Smooth muscle cell (in vitro differentiated cells): ENCODE measurements at regions not wholly inside any gene's neighbourhood (a gene's known extent, or its start where the extent isn't known, plus 50 kb on each side); places are given as distances from the start of the nearest gene placed in this dataset.

ENCODE experiments used
- DNase-seq: peaks from one replicate; lab custom pipeline; 2025; ENCODE audit not compliant: unreplicated experiment; lab: John Stamatoyannopoulos, UW
- H2AFZ ChIP-seq: fragments of 200-600 bp; sonication (generic); 2 replicates; pipeline ENCODE4 v1.6.0; 2016; ENCODE audit warnings: antibody characterized with exemption, low read depth, mild to moderate bottlenecking
- H3F3A ChIP-seq: fragments of 200-600 bp; sonication (generic); 2 replicates; pipeline ENCODE4 v1.6.0; 2017; ENCODE audit warnings: antibody characterized with exemption, low read depth
- H3K27ac ChIP-seq: fragments of 200-600 bp; sonication (generic); 2 replicates; pipeline ENCODE4 v1.5.1; 2016; ENCODE audit warnings: low read depth, mild to moderate bottlenecking
- H3K27me3 ChIP-seq: fragments of 200-600 bp; sonication (generic); 2 replicates; pipeline ENCODE4 v1.6.1; 2016; ENCODE audit warnings: low read depth, mild to moderate bottlenecking
- H3K36me3 ChIP-seq: fragments of 200-600 bp; sonication (generic); 2 replicates; pipeline ENCODE4 v1.5.1; 2016; ENCODE audit warnings: low read depth
- H3K4me1 ChIP-seq: fragments of 200-600 bp; sonication (generic); 2 replicates; pipeline ENCODE4 v1.5.1; 2016; ENCODE audit warnings: low read depth
- H3K4me2 ChIP-seq: fragments of 200-600 bp; sonication (generic); 2 replicates; pipeline ENCODE4 v1.6.0; 2016; ENCODE audit warnings: mild to moderate bottlenecking
- H3K4me3 ChIP-seq: fragments of 200-600 bp; sonication (generic); 2 replicates; pipeline ENCODE4 v1.5.1; 2016; ENCODE audit warnings: mild to moderate bottlenecking
- H3K79me2 ChIP-seq: fragments of 200-600 bp; sonication (generic); 2 replicates; pipeline ENCODE4 v1.6.0; 2016; ENCODE audit warnings: low read depth, mild to moderate bottlenecking
- H3K9ac ChIP-seq: fragments of 200-600 bp; sonication (generic); 2 replicates; pipeline ENCODE4 v1.6.0; 2016; ENCODE audit warnings: low read depth
- H3K9me3 ChIP-seq: fragments of 200-600 bp; sonication (generic); replicated peaks from 2 replicates; pipeline ENCODE4 v1.5.1; 2016; ENCODE audit warnings: low read depth
- H4K20me1 ChIP-seq: fragments of 200-600 bp; sonication (generic); 2 replicates; pipeline ENCODE4 v1.6.0; 2016; ENCODE audit warnings: low read depth
- CTCF ChIP-seq: fragments of 200-600 bp; sonication (generic); IDR thresholded peaks from 2 replicates; pipeline ENCODE4 v1.5.1; 2017; ENCODE audit warnings: borderline replicate concordance, mild to moderate bottlenecking, antibody characterized with exemption; ENCODE audit not compliant: insufficient read depth, poor library complexity, severe bottlenecking
- WGBS: methylation state at CpG from one replicate; pipeline ENCODE4 v1.1.7; 2016; ENCODE audit warnings: low lambda C conversion rate; 5-methylcytosine and 5-hydroxymethylcytosine counted together

GRCh38 chr17:52470553-52470952, 312.0 kb upstream of the CA10 start:
- Histone ChIP-seq H4K20me1 (no peaks in the 10 kb centered on the region), H3K79me2 (no peaks in the 10 kb centered on the region)

GRCh38 chr17:52465407-52465806, 306.9 kb upstream of the CA10 start:
- no peaks in the 10 kb centered on the region for H3K79me2 ChIP-seq
- no peaks in the 10 kb centered on the region for H3F3A ChIP-seq
- H4K20me1 ChIP-seq, result no peaks in the 10 kb centered on the region
- H3K4me3 ChIP-seq, result no peak overlapping the region
- TF ChIP-seq CTCF, result no peak
- no peak overlapping the region for H3K9ac ChIP-seq
- no peaks in the 10 kb centered on the region for H3K36me3 ChIP-seq
- no peak overlapping the region for H2AFZ ChIP-seq
- no peaks in the 10 kb centered on the region for H3K9me3 ChIP-seq
- WGBS, result 75% methylated on average over 3 of the region's 3 CpGs
- H3K4me2 ChIP-seq, result no peak overlapping the region
- H3K4me1 ChIP-seq, result no peaks in the 10 kb centered on the region
- H3K27ac ChIP-seq, result no peak overlapping the region
- H3K27me3 ChIP-seq, result no peaks in the 10 kb centered on the region
- no peak for DNase-seq

More at GRCh38 chr17:52470553-52470952, 312.0 kb upstream of the CA10 start:
- Histone ChIP-seq H3K4me2 (no peak overlapping the region), H3K27me3 (no peaks in the 10 kb centered on the region), H3K27ac (no peak overlapping the region), H3K9me3 (no peaks in the 10 kb centered on the region), H3K4me1 (no peaks in the 10 kb centered on the region), H2AFZ (no peak overlapping the region), H3K4me3 (no peak overlapping the region), H3K36me3 (no peaks in the 10 kb centered on the region), H3F3A (no peaks in the 10 kb centered on the region), H3K9ac (no peak overlapping the region)
- no peak for DNase-seq
- TF ChIP-seq CTCF, result no peak
- WGBS, result 91% methylated on average over 2 of the region's 2 CpGs

GRCh38 chr17:52451294-52451861, 292.9 kb upstream of the CA10 start:
- peaks cover 24% of the 10 kb centered on the region for H3K4me1 ChIP-seq
- no peaks in the 10 kb centered on the region for H3F3A ChIP-seq
- H3K4me2 ChIP-seq, result no peak overlapping the region
- H3K27me3 ChIP-seq, result no peaks in the 10 kb centered on the region
- no peak for TF ChIP-seq CTCF
- no peaks in the 10 kb centered on the region for H3K9me3 ChIP-seq
- H4K20me1 ChIP-seq, result no peaks in the 10 kb centered on the region
- no peaks in the 10 kb centered on the region for H3K79me2 ChIP-seq
- no peak overlapping the region for H3K9ac ChIP-seq
- H3K36me3 ChIP-seq, result no peaks in the 10 kb centered on the region
- H2AFZ ChIP-seq, result no peak overlapping the region
- H3K4me3 ChIP-seq, result no peak overlapping the region
- DNase-seq, result no peak
- H3K27ac ChIP-seq, result no peak overlapping the region

GRCh38 chr17:52442350-52442749, 283.8 kb upstream of the CA10 start:
- Histone ChIP-seq H3K79me2 (no peaks in the 10 kb centered on the region), H3K4me2 (no peak overlapping the region), H3K27ac (no peak overlapping the region), H2AFZ (no peak overlapping the region), H3K9me3 (no peaks in the 10 kb centered on the region), H3K4me3 (no peak overlapping the region), H3K36me3 (no peaks in the 10 kb centered on the region), H3K4me1 (no peaks in the 10 kb centered on the region), H4K20me1 (no peaks in the 10 kb centered on the region), H3F3A (no peaks in the 10 kb centered on the region), H3K27me3 (no peaks in the 10 kb centered on the region), H3K9ac (no peak overlapping the region)
- WGBS, result 85% methylated on average over 2 of the region's 2 CpGs
- TF ChIP-seq CTCF, result no peak
- DNase-seq, result no peak
